Loucy (cell line): ENCODE measurements at regions not wholly inside any gene's neighbourhood (a gene's known extent, or its start where the extent isn't known, plus 50 kb on each side); places are given as distances from the start of the nearest gene placed in this dataset.

Experiments used
- EZH2phosphoT487 ChIP-seq: fragments of 200-600 bp; IDR thresholded peaks from 2 replicates; pipeline ENCODE4 v1.6.1; 2018; ENCODE audit warnings: antibody characterized with exemption, mild to moderate bottlenecking, moderate library complexity, borderline replicate concordance
- TF ChIP-seq, protein P1 (sequence below): fragments of 200-600 bp; sonication (generic); conservative IDR thresholded peaks from 2 replicates; pipeline ENCODE4 v1.5.1; 2014; ENCODE audit warnings: mild to moderate bottlenecking, antibody characterized with exemption, low read length

DNA sequence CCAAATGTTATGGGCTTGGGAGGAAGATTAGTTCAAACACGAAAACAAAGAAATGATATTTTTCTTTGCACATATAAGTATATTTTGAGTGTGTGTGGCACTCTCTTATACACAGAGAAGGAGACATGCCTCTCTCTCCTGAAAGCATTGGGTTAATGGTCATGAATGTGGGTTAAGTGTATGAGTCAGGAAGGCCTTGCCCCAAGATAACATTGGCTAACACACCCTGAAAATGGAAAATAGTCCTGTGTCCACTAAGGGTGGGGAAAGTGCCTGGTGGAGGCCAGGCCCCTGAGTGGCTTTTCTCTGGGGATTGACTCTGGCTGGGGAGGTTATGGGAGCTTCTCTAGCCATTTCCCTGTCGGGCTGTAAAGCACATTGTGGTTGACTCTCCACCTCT is 332.7 kb upstream of the ONECUT1 start:
- TF ChIP-seq, protein P1, sequence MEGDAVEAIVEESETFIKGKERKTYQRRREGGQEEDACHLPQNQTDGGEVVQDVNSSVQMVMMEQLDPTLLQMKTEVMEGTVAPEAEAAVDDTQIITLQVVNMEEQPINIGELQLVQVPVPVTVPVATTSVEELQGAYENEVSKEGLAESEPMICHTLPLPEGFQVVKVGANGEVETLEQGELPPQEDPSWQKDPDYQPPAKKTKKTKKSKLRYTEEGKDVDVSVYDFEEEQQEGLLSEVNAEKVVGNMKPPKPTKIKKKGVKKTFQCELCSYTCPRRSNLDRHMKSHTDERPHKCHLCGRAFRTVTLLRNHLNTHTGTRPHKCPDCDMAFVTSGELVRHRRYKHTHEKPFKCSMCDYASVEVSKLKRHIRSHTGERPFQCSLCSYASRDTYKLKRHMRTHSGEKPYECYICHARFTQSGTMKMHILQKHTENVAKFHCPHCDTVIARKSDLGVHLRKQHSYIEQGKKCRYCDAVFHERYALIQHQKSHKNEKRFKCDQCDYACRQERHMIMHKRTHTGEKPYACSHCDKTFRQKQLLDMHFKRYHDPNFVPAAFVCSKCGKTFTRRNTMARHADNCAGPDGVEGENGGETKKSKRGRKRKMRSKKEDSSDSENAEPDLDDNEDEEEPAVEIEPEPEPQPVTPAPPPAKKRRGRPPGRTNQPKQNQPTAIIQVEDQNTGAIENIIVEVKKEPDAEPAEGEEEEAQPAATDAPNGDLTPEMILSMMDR, result no peak
- no peak for TF ChIP-seq EZH2phosphoT487
